GM12878 (cell line): ENCODE measurements at regions not wholly inside any gene's neighbourhood (a gene's known extent, or its start where the extent isn't known, plus 50 kb on each side); places are given as distances from the start of the nearest gene placed in this dataset.

Experiments used
- BCL3 ChIP-seq: IDR thresholded peaks from 2 replicates; pipeline ENCODE4 v1.6.1; 2011; ENCODE audit warnings: borderline replicate concordance, low read depth, mild to moderate bottlenecking, moderate library complexity, low read length; ENCODE audit not compliant: insufficient read depth, poor library complexity, severe bottlenecking
- CHD2 ChIP-seq: IDR thresholded peaks from 2 replicates; pipeline ENCODE4 v1.6.1; 2011; ENCODE audit warnings: low read depth, low read length, improper control_type of control experiment, borderline replicate concordance
- FOS ChIP-seq: IDR thresholded peaks from 3 replicates; pipeline ENCODE4 v1.6.1; 2011; ENCODE audit warnings: borderline replicate concordance; ENCODE audit not compliant: insufficient read length; ENCODE audit errors: extremely low read depth
- JUND ChIP-seq: IDR thresholded peaks from 2 replicates; pipeline ENCODE4 v1.6.1; 2012; ENCODE audit warnings: low read depth, mild to moderate bottlenecking, low read length, improper control_type of control experiment, moderate library complexity
- LARP7 ChIP-seq: fragments of 450-650 bp; IDR thresholded peaks from 2 replicates; pipeline ENCODE4 v1.6.1; 2017; ENCODE audit warnings: mild to moderate bottlenecking
- MXI1 ChIP-seq: fragments of 150-350 bp; IDR thresholded peaks from 2 replicates; pipeline ENCODE4 v1.6.1; 2011; ENCODE audit warnings: low read depth, mild to moderate bottlenecking, inconsistent platforms, low read length, improper control_type of control experiment
- PBX3 ChIP-seq: IDR thresholded peaks from 2 replicates; pipeline ENCODE4 v1.6.1; 2011; ENCODE audit warnings: mild to moderate bottlenecking, low read depth, low read length, moderate library complexity; ENCODE audit not compliant: insufficient replicate concordance
- ZNF592 ChIP-seq: fragments of 450-650 bp; IDR thresholded peaks from 2 replicates; pipeline ENCODE4 v1.6.1; 2017; ENCODE audit warnings: mild to moderate bottlenecking, moderate library complexity

GRCh38 chr10:6907877-6908530, 327.9 kb upstream of the PRKCQ start (continued):
- TF ChIP-seq ZNF592, result no peak
- no peak for TF ChIP-seq JUND
- no peak for TF ChIP-seq BCL3
- no peak for TF ChIP-seq MXI1
- no peak for TF ChIP-seq CHD2
- TF ChIP-seq LARP7, result no peak
- TF ChIP-seq FOS, result no peak
- no peak for TF ChIP-seq PBX3
